ENCODE measurements at regions not wholly inside any gene's neighbourhood (a gene's known extent, or its start where the extent isn't known, plus 50 kb on each side); places are given as distances from the start of the nearest gene placed in this dataset.

DNA sequence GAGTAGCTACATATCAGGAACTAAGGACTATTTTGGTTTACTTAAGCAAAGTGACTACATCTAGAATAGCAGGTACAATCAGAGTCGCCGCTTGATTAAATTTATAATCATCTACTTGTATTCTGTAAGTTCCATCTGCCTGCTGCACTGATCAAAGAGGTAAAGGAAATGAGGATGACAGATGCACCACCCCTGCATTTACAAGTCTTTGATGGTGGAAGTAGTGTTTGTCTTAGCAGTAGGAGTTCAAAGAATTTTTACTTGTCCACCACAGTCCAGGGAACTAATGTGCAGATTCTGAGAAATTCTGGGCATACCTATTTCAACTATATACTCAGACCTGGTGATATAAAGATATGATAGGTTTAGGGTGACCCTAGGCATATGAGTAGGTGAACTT lies 184.1 kb upstream of the IVNS1ABP start:
- no peak overlapping the region for H3K4me3 ChIP-seq (ENCODE audit: low read length)
- no peaks in the 10 kb centered on the region for H3F3A ChIP-seq (ENCODE audit: insufficient read depth, low read length)
- DNase-seq = no peak
- H2AFZ ChIP-seq (ENCODE audit: low read length) = no peak overlapping the region
- H3K79me2 ChIP-seq (ENCODE audit: low read length) = no peaks in the 10 kb centered on the region
- H4K20me1 ChIP-seq (ENCODE audit: insufficient read depth, low read length) = no peaks in the 10 kb centered on the region
- H3K9ac ChIP-seq (ENCODE audit: low read length) = no peak overlapping the region
- no peaks in the 10 kb centered on the region for H3K9me2 ChIP-seq (replicated peaks; ENCODE audit: insufficient read depth, low read length)
- no peak for TF ChIP-seq CTCF (IDR thresholded peaks at IDR 0.05; ENCODE audit: low read length)
- no peak for TF ChIP-seq EZH2phosphoT487 (IDR thresholded peaks at IDR 0.05; ENCODE audit: low read length)
- no peak for TF ChIP-seq EZH2 (optimal IDR thresholded peaks at IDR 0.05; ENCODE audit: low read depth, low read length)
- no peaks in the 10 kb centered on the region for H3K27me3 ChIP-seq (replicated peaks; ENCODE audit: insufficient read depth, low read length)
- H3K27ac ChIP-seq (ENCODE audit: low read length) = no peak overlapping the region
- no peaks in the 10 kb centered on the region for H3K36me3 ChIP-seq (replicated peaks; ENCODE audit: insufficient read depth, low read length)
- H3K4me1 ChIP-seq (ENCODE audit: low read length) = no peaks in the 10 kb centered on the region
- no peak overlapping the region for H3K4me2 ChIP-seq (ENCODE audit: low read depth, low read length)
- no peaks in the 10 kb centered on the region for H3K9me3 ChIP-seq (replicated peaks; ENCODE audit: insufficient read depth, low read length)

GRCh38 chr1:185500001-185500626 lies 183.1 kb upstream of the IVNS1ABP start:
- Histone ChIP-seq H3K4me1 (ENCODE audit: low read length) (no peaks in the 10 kb centered on the region), H3K36me3 (replicated peaks; ENCODE audit: insufficient read depth, low read length) (no peaks in the 10 kb centered on the region), H3K9ac (ENCODE audit: low read length) (no peak overlapping the region), H3K79me2 (ENCODE audit: low read length) (no peaks in the 10 kb centered on the region), H3K9me3 (replicated peaks; ENCODE audit: insufficient read depth, low read length) (no peaks in the 10 kb centered on the region), H4K20me1 (ENCODE audit: insufficient read depth, low read length) (no peaks in the 10 kb centered on the region), H3F3A (ENCODE audit: insufficient read depth, low read length) (no peaks in the 10 kb centered on the region), H3K27me3 (replicated peaks; ENCODE audit: insufficient read depth, low read length) (no peaks in the 10 kb centered on the region), H3K9me2 (replicated peaks; ENCODE audit: insufficient read depth, low read length) (no peaks in the 10 kb centered on the region), H3K4me3 (ENCODE audit: low read length) (no peak overlapping the region), H3K4me2 (ENCODE audit: low read depth, low read length) (no peak overlapping the region), H2AFZ (ENCODE audit: low read length) (no peak overlapping the region), H3K27ac (ENCODE audit: low read length) (no peak overlapping the region)
- TF ChIP-seq EZH2phosphoT487 (IDR thresholded peaks at IDR 0.05; ENCODE audit: low read length) = no peak
- TF ChIP-seq EZH2 (optimal IDR thresholded peaks at IDR 0.05; ENCODE audit: low read depth, low read length) = no peak
- TF ChIP-seq CTCF (IDR thresholded peaks at IDR 0.05; ENCODE audit: low read length) = no peak
- DNase-seq = no peak

DNA sequence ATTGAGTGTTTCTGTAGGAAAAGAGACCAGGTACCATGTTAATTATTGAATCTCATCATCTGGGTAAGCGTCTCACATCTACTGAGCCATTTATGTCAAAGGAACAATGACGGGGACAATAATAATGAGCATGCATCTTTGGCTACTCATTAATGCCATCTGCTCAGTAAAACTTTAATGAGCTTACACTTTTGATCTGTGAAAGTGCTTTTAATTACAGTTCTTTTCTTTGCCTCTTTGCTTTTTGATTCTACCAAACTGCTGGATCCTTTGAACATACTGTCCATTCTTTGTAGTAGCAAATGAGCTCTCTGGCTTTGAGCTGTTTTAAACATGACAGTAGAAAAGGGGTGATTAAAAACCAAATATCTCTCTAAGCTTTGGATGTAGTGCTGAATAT lies 181.2 kb upstream of the IVNS1ABP start:
- TF ChIP-seq EZH2 (optimal IDR thresholded peaks at IDR 0.05; ENCODE audit: low read depth, low read length) (no peak), CTCF (IDR thresholded peaks at IDR 0.05; ENCODE audit: low read length) (no peak), EZH2phosphoT487 (IDR thresholded peaks at IDR 0.05; ENCODE audit: low read length) (no peak)
- no peak overlapping the region for H3K27ac ChIP-seq (ENCODE audit: low read length)
- no peak overlapping the region for H2AFZ ChIP-seq (ENCODE audit: low read length)
- no peaks in the 10 kb centered on the region for H3K9me3 ChIP-seq (replicated peaks; ENCODE audit: insufficient read depth, low read length)
- H3K4me1 ChIP-seq (ENCODE audit: low read length) = no peaks in the 10 kb centered on the region
- H3K9me2 ChIP-seq (replicated peaks; ENCODE audit: insufficient read depth, low read length) = no peaks in the 10 kb centered on the region
- no peak overlapping the region for H3K4me3 ChIP-seq (ENCODE audit: low read length)
- H3K27me3 ChIP-seq (replicated peaks; ENCODE audit: insufficient read depth, low read length) = no peaks in the 10 kb centered on the region
- no peaks in the 10 kb centered on the region for H4K20me1 ChIP-seq (ENCODE audit: insufficient read depth, low read length)
- H3F3A ChIP-seq (ENCODE audit: insufficient read depth, low read length) = no peaks in the 10 kb centered on the region
- no peaks in the 10 kb centered on the region for H3K36me3 ChIP-seq (replicated peaks; ENCODE audit: insufficient read depth, low read length)
- no peak for DNase-seq
- no peaks in the 10 kb centered on the region for H3K79me2 ChIP-seq (ENCODE audit: low read length)
- H3K4me2 ChIP-seq (ENCODE audit: low read depth, low read length) = no peak overlapping the region
- H3K9ac ChIP-seq (ENCODE audit: low read length) = no peak overlapping the region
